AG09309 (cell line): ENCODE measurements at regions not wholly inside any gene's neighbourhood (a gene's known extent, or its start where the extent isn't known, plus 50 kb on each side); places are given as distances from the start of the nearest gene placed in this dataset.

Experiments used
- DNase-seq: peaks from one replicate; pipeline ENCODE4 v3.0.0-alpha.2; 2010; ENCODE audit warnings: low read depth
- H3K4me3 ChIP-seq: 2 replicates; pipeline ENCODE4 v1.5.1; 2011; ENCODE audit warnings: mild to moderate bottlenecking, low read depth, low read length, moderate library complexity; ENCODE audit not compliant: control insufficient read depth
- TF ChIP-seq, protein P1 (sequence below): IDR thresholded peaks from 2 replicates; pipeline ENCODE4 v1.5.1; 2011; ENCODE audit warnings: mild to moderate bottlenecking, low read depth, low read length, inconsistent platforms; ENCODE audit not compliant: insufficient read depth, control insufficient read depth; ENCODE audit errors: missing control alignments

GRCh38 chr11:130615561-130615960 lies 167.1 kb downstream of the ADAMTS15 start:
- TF ChIP-seq, protein P1, sequence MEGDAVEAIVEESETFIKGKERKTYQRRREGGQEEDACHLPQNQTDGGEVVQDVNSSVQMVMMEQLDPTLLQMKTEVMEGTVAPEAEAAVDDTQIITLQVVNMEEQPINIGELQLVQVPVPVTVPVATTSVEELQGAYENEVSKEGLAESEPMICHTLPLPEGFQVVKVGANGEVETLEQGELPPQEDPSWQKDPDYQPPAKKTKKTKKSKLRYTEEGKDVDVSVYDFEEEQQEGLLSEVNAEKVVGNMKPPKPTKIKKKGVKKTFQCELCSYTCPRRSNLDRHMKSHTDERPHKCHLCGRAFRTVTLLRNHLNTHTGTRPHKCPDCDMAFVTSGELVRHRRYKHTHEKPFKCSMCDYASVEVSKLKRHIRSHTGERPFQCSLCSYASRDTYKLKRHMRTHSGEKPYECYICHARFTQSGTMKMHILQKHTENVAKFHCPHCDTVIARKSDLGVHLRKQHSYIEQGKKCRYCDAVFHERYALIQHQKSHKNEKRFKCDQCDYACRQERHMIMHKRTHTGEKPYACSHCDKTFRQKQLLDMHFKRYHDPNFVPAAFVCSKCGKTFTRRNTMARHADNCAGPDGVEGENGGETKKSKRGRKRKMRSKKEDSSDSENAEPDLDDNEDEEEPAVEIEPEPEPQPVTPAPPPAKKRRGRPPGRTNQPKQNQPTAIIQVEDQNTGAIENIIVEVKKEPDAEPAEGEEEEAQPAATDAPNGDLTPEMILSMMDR = no peak
- no peak for DNase-seq
- no peak overlapping the region for H3K4me3 ChIP-seq

DNA sequence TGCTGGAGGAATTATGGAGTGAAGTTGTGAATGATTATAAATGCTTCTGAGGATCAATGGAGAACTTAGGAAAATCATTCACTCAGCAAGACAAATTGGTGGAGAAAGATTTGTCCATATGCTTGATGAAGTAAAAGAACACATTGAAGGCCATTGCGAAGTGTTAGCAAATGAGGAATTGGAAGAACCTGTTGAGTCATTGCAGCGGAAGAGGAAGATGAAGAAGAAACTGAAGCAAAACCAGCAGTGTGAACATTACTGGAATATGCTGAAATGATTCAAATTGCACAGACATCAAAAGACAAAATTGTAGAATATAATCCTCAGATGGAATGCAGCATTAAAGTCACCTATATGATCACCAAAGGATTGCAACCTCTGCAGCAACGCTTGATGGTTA lies 168.1 kb downstream of the ADAMTS15 start:
- DNase-seq = no peak
- TF ChIP-seq, protein P1 = no peak
- no peak overlapping the region for H3K4me3 ChIP-seq

DNA sequence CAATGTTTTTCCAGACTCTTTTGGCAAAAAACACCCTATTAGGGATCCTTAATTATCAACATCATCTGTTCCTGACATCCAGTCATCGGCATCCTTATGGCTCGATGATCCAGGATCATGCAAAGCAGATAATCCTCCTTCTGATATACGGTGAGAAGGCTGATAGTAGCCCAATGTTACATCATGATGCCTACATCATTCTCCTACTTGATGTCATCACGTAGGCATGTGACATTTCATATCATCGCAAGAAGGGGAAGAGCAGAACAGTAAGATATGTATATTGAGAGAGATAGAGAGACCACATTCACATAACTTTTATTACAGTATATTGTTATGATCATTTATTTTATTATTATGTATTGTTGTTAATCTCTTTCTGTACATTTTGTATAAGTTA lies 168.6 kb downstream of the ADAMTS15 start:
- no peak for DNase-seq
- no peak overlapping the region for H3K4me3 ChIP-seq
- TF ChIP-seq, protein P1 = no peak

- no peak for DNase-seq
- no peak overlapping the region for H3K4me3 ChIP-seq
- TF ChIP-seq, protein P1 = no peak
These were observed 172.1 kb downstream of the ADAMTS15 start for GRCh38 chr11:130620548-130620947.

DNA sequence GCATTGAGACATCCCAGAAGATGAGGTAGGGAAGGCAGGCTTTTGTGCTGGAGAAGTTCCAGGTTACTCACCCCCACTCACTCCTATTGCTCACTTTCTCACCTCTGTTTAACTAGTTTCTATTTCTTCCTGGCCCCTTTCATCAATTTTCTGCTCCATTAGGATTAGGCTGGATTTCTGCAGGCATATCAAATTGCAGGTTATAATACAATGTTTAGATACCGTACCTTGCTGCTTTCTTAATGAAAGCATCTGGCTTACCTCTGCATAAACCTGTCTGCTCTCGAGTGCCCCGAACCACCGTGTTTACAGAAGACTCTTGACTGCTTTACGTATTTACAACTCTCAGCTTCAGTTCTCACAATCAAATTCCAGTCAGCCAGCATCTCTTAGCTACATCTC lies 173.7 kb downstream of the ADAMTS15 start:
- TF ChIP-seq, protein P1 = no peak
- no peak overlapping the region for H3K4me3 ChIP-seq
- DNase-seq = no peak

GRCh38 chr11:130623670-130624668 lies 175.5 kb downstream of the ADAMTS15 start:
- TF ChIP-seq, protein P1 = no peak
- no peak overlapping the region for H3K4me3 ChIP-seq
- no peak for DNase-seq
